ENCODE measurements at regions not wholly inside any gene's neighbourhood (a gene's known extent, or its start where the extent isn't known, plus 50 kb on each side); places are given as distances from the start of the nearest gene placed in this dataset.

DNA sequence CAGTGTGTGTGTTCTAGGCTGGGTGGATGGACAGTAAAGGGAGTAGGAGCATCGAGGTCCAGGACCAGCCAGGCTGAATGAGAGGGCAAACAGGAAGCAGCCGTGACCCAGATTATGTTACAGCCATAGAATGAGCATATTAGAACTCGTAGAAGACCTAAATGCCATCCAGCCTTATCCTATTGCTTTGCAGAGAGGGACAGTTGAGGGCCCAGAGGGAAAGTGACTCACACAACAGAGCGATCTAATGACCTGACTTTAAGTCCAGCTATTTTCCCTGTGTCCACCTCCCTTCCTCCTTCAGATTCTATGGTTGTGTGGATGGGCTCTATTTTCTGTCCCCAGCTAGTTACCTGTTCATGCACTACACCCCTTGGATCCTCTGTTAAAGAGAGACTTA, 634.1 kb upstream of the TBL1XR1 start:
- no peak for TF ChIP-seq POLR2A (IDR thresholded peaks at IDR 0.05)
- TF ChIP-seq, protein P1, sequence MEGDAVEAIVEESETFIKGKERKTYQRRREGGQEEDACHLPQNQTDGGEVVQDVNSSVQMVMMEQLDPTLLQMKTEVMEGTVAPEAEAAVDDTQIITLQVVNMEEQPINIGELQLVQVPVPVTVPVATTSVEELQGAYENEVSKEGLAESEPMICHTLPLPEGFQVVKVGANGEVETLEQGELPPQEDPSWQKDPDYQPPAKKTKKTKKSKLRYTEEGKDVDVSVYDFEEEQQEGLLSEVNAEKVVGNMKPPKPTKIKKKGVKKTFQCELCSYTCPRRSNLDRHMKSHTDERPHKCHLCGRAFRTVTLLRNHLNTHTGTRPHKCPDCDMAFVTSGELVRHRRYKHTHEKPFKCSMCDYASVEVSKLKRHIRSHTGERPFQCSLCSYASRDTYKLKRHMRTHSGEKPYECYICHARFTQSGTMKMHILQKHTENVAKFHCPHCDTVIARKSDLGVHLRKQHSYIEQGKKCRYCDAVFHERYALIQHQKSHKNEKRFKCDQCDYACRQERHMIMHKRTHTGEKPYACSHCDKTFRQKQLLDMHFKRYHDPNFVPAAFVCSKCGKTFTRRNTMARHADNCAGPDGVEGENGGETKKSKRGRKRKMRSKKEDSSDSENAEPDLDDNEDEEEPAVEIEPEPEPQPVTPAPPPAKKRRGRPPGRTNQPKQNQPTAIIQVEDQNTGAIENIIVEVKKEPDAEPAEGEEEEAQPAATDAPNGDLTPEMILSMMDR (IDR thresholded peaks at IDR 0.05), result no peak
